OCI-LY7 (cell line): ENCODE measurements at regions not wholly inside any gene's neighbourhood (a gene's known extent, or its start where the extent isn't known, plus 50 kb on each side); places are given as distances from the start of the nearest gene placed in this dataset.

Experiments used
- BruUV-seq: library from RNA; stranded (reverse); fragments of 400-500 nt; replicated peaks from 2 replicates; lab custom pipeline; 2021; lab: Mats Ljungman, UMichigan
- CTCF ChIA-PET: fragments of 300-600 bp; sonication (Branson Sonifier 250); formaldehyde crosslinking; loops from one replicate; lab custom pipeline; 2022; ENCODE audit warnings: antibody characterized with exemption; ENCODE audit not compliant: unreplicated experiment; lab: Charles Lee
- POLR2A ChIA-PET: fragments of 300-600 bp; sonication (Branson Sonifier 250); formaldehyde crosslinking; loops from one replicate; lab custom pipeline; 2022; ENCODE audit warnings: antibody characterized with exemption; lab: Charles Lee
- DNase-seq: peaks from one replicate; pipeline ENCODE4 v3.0.0-alpha.2; 2015; ENCODE audit warnings: low spot score
- H2AFZ ChIP-seq: fragments of 200-600 bp; sonication (generic), shearing (Covaris generic); 2 replicates; pipeline ENCODE4 v1.6.1; 2014; ENCODE audit warnings: mild to moderate bottlenecking, antibody characterized with exemption, low read length, moderate library complexity
- H3K27ac ChIP-seq: fragments of 200-600 bp; sonication (generic); 2 replicates; pipeline ENCODE4 v1.5.1; 2014; ENCODE audit warnings: mixed run types, low read depth, mild to moderate bottlenecking, moderate library complexity, low read length, inconsistent platforms; ENCODE audit not compliant: poor library complexity, severe bottlenecking
- H3K36me3 ChIP-seq: fragments of 200-600 bp; sonication (generic); 2 replicates; pipeline ENCODE4 v1.6.1; 2014; ENCODE audit warnings: mild to moderate bottlenecking, antibody characterized with exemption, low read length, moderate library complexity, mixed read lengths; ENCODE audit not compliant: insufficient read depth
- H3K4me1 ChIP-seq: fragments of 200-600 bp; sonication (generic); 2 replicates; pipeline ENCODE4 v1.5.1; 2014; ENCODE audit warnings: mild to moderate bottlenecking, low read length; ENCODE audit not compliant: insufficient read depth, poor library complexity, severe bottlenecking
- H3K4me2 ChIP-seq: fragments of 200-600 bp; sonication (generic); 2 replicates; pipeline ENCODE4 v1.6.1; 2014; ENCODE audit warnings: mild to moderate bottlenecking, low read length
- H3K4me3 ChIP-seq: fragments of 200-600 bp; sonication (generic); 2 replicates; pipeline ENCODE4 v1.5.1; 2014; ENCODE audit warnings: mild to moderate bottlenecking, low read depth, low read length; ENCODE audit not compliant: poor library complexity, severe bottlenecking
- H3K79me2 ChIP-seq: fragments of 200-600 bp; sonication (generic); 2 replicates; pipeline ENCODE4 v1.6.1; 2016; ENCODE audit warnings: low read depth, mild to moderate bottlenecking, low read length, moderate library complexity, mixed read lengths; ENCODE audit not compliant: insufficient read depth
- H3K9me2 ChIP-seq: fragments of 200-600 bp; sonication (generic); 2 replicates; pipeline ENCODE4 v1.6.1; 2016; ENCODE audit warnings: mild to moderate bottlenecking, low read length, mixed read lengths; ENCODE audit not compliant: insufficient read depth
- H3K9me3 ChIP-seq: fragments of 200-600 bp; sonication (generic); 2 replicates; pipeline ENCODE4 v1.6.1; 2014; ENCODE audit warnings: mild to moderate bottlenecking, mixed run types, low read length, mixed read lengths
- H4K20me1 ChIP-seq: fragments of 200-600 bp; sonication (generic); 2 replicates; pipeline ENCODE4 v1.6.1; 2014; ENCODE audit warnings: mild to moderate bottlenecking, antibody characterized with exemption, low read length, moderate library complexity, mixed read lengths; ENCODE audit not compliant: insufficient read depth
- CTCF ChIP-seq: fragments of 200-600 bp; sonication (generic); conservative IDR thresholded peaks from 2 replicates; pipeline ENCODE4 v1.5.1; 2014; ENCODE audit warnings: mild to moderate bottlenecking, antibody characterized with exemption, low read length, moderate library complexity, mixed read lengths
- EZH2phosphoT487 ChIP-seq: fragments of 200-600 bp; sonication (generic); IDR thresholded peaks from 2 replicates; pipeline ENCODE4 v1.6.1; 2018; ENCODE audit warnings: low read depth, borderline replicate concordance, mild to moderate bottlenecking, mixed run types, antibody characterized with exemption, low read length, moderate library complexity, mixed read lengths
- intact Hi-C: fragments of 100-400 bp; cut with micrococcal nuclease; formaldehyde crosslinking; loops from one replicate; pipeline ENCODE4 v1.10.0; 2022; ENCODE audit not compliant: unreplicated experiment

GRCh38 chr2:7497178-7497577, 580.0 kb downstream of the RNF144A start:
- H3K4me1 ChIP-seq: no peaks in the 10 kb centered on the region
- no peaks in the 10 kb centered on the region for H4K20me1 ChIP-seq
- ChIA-PET POLR2A (interaction anchor here (0.6 kb wide), 1 partner anchor 82 kb away, joined by 3 read pairs; no protein-coding TSS in a partner anchor), CTCF (no interaction called here)
- no peaks in the 10 kb centered on the region for H3K36me3 ChIP-seq
- H3K9me2 ChIP-seq: no peaks in the 10 kb centered on the region
- no peak overlapping the region for H3K4me2 ChIP-seq
- no peak for TF ChIP-seq EZH2phosphoT487
- no peak for TF ChIP-seq CTCF
- H2AFZ ChIP-seq: no peak overlapping the region
- intact Hi-C loops: no loop called here
- H3K4me3 ChIP-seq: no peak overlapping the region
- H3K9me3 ChIP-seq: no peaks in the 10 kb centered on the region
- no TSS peak for BruUV-seq
- H3K79me2 ChIP-seq: no peaks in the 10 kb centered on the region
- no peak overlapping the region for H3K27ac ChIP-seq
- DNase-seq: no peak

- Histone ChIP-seq H2AFZ (no peak overlapping the region), H3K4me2 (no peak overlapping the region), H3K4me3 (no peak overlapping the region), H4K20me1 (no peaks in the 10 kb centered on the region), H3K79me2 (no peaks in the 10 kb centered on the region), H3K9me3 (no peaks in the 10 kb centered on the region), H3K4me1 (no peaks in the 10 kb centered on the region), H3K36me3 (no peaks in the 10 kb centered on the region), H3K9me2 (no peaks in the 10 kb centered on the region), H3K27ac (no peak overlapping the region)
- no peak for TF ChIP-seq EZH2phosphoT487
- TF ChIP-seq CTCF: no peak
- no peak for DNase-seq
- BruUV-seq: no TSS peak
- intact Hi-C loops: no loop called here
- POLR2A ChIA-PET: interaction anchor here (0.6 kb wide), 1 partner anchor 13 kb away, joined by 3 read pairs; no protein-coding TSS in a partner anchor
- CTCF ChIA-PET: no interaction called here
Observed at GRCh38 chr2:7499018-7499417, 581.8 kb downstream of the RNF144A start.

DNA sequence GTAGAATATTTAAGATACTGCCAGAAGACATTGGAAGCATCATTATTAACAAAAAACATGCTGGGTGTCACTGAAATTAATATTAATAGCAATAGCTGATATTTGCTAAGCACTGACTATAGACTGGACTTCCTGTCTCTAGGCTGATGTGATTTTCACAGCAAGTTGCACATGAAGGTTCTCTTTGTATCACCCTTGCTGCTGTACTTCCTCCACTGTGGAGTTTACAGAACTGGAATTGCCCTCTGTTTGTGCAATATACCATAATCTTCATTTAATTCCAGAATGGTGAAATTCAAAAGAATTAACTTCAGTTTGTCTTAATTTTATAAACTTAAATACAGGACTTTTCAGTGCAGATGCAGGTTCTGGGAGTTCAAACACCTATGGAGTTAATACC, 585.1 kb downstream of the RNF144A start:
- no peak for TF ChIP-seq EZH2phosphoT487
- intact Hi-C loops: no loop called here
- no peaks in the 10 kb centered on the region for H3K4me1 ChIP-seq
- H3K79me2 ChIP-seq: no peaks in the 10 kb centered on the region
- DNase-seq: no peak
- H3K4me2 ChIP-seq: no peak overlapping the region
- BruUV-seq: no TSS peak
- H3K36me3 ChIP-seq: no peaks in the 10 kb centered on the region
- CTCF ChIA-PET: no interaction called here
- H4K20me1 ChIP-seq: no peaks in the 10 kb centered on the region
- POLR2A ChIA-PET: interaction anchor here (0.7 kb wide), 1 partner anchor 889 kb away, joined by 4 read pairs; no protein-coding TSS in a partner anchor
- no peaks in the 10 kb centered on the region for H3K9me2 ChIP-seq
- H3K4me3 ChIP-seq: no peak overlapping the region
- no peak overlapping the region for H2AFZ ChIP-seq
- no peak overlapping the region for H3K27ac ChIP-seq
- no peaks in the 10 kb centered on the region for H3K9me3 ChIP-seq
